Loucy (cell line): ENCODE measurements at regions not wholly inside any gene's neighbourhood (a gene's known extent, or its start where the extent isn't known, plus 50 kb on each side); places are given as distances from the start of the nearest gene placed in this dataset.

Source experiments
- H2AFZ ChIP-seq: fragments of 200-600 bp; sonication (generic); 2 replicates; pipeline ENCODE4 v1.6.0; 2016; ENCODE audit warnings: antibody characterized with exemption, mild to moderate bottlenecking, low read length, moderate library complexity
- H3F3A ChIP-seq: fragments of 200-600 bp; 2 replicates; pipeline ENCODE4 v1.6.0; 2016; ENCODE audit warnings: antibody characterized with exemption, low read depth, mild to moderate bottlenecking
- H3K27me3 ChIP-seq: fragments of 200-600 bp; sonication (generic); 2 replicates; pipeline ENCODE4 v1.6.1; 2014; ENCODE audit warnings: low read length, mild to moderate bottlenecking; ENCODE audit not compliant: insufficient read depth, poor library complexity, severe bottlenecking
- H3K36me3 ChIP-seq: fragments of 200-600 bp; sonication (generic); 2 replicates; pipeline ENCODE4 v1.6.1; 2016; ENCODE audit warnings: low read length; ENCODE audit not compliant: insufficient read depth
- H3K4me1 ChIP-seq: fragments of 200-600 bp; sonication (generic); 2 replicates; pipeline ENCODE4 v1.5.1; 2014; ENCODE audit warnings: low read length, mild to moderate bottlenecking; ENCODE audit not compliant: insufficient read depth, poor library complexity, severe bottlenecking
- H3K4me2 ChIP-seq: fragments of 200-600 bp; sonication (generic); 2 replicates; pipeline ENCODE4 v1.6.0; 2014; ENCODE audit warnings: antibody characterized with exemption, low read length, low read depth, mild to moderate bottlenecking; ENCODE audit not compliant: poor library complexity, severe bottlenecking
- H3K4me3 ChIP-seq: fragments of 200-600 bp; sonication (generic); 2 replicates; pipeline ENCODE4 v1.5.1; 2014; ENCODE audit warnings: low read length, mild to moderate bottlenecking, mixed read lengths; ENCODE audit not compliant: poor library complexity, severe bottlenecking
- H3K79me2 ChIP-seq: fragments of 200-600 bp; sonication (generic); 2 replicates; pipeline ENCODE4 v1.6.1; 2014; ENCODE audit warnings: low read length; ENCODE audit not compliant: insufficient read depth
- H3K9ac ChIP-seq: fragments of 200-600 bp; sonication (generic); 2 replicates; pipeline ENCODE4 v1.6.0; 2014; ENCODE audit warnings: mild to moderate bottlenecking, low read depth, low read length, moderate library complexity; ENCODE audit not compliant: poor library complexity, severe bottlenecking
- H3K9me2 ChIP-seq: fragments of 200-600 bp; sonication (generic); replicated peaks from 2 replicates; pipeline ENCODE4 v1.6.1; 2016; ENCODE audit warnings: low read depth, low read length, mixed read lengths
- H3K9me3 ChIP-seq: fragments of 200-600 bp; sonication (generic); 2 replicates; pipeline ENCODE4 v1.6.1; 2014; ENCODE audit warnings: mild to moderate bottlenecking, antibody characterized with exemption, low read length, low read depth; ENCODE audit not compliant: insufficient read depth
- H4K20me1 ChIP-seq: fragments of 200-600 bp; sonication (generic); 2 replicates; pipeline ENCODE4 v1.6.0; 2014; ENCODE audit warnings: antibody characterized with exemption, low read length, mild to moderate bottlenecking; ENCODE audit not compliant: insufficient read depth, poor library complexity, severe bottlenecking
- EZH2phosphoT487 ChIP-seq: fragments of 200-600 bp; IDR thresholded peaks from 2 replicates; pipeline ENCODE4 v1.6.1; 2018; ENCODE audit warnings: antibody characterized with exemption, mild to moderate bottlenecking, moderate library complexity, borderline replicate concordance
- TF ChIP-seq, protein P1 (sequence below): fragments of 200-600 bp; sonication (generic); conservative IDR thresholded peaks from 2 replicates; pipeline ENCODE4 v1.5.1; 2014; ENCODE audit warnings: mild to moderate bottlenecking, antibody characterized with exemption, low read length

DNA sequence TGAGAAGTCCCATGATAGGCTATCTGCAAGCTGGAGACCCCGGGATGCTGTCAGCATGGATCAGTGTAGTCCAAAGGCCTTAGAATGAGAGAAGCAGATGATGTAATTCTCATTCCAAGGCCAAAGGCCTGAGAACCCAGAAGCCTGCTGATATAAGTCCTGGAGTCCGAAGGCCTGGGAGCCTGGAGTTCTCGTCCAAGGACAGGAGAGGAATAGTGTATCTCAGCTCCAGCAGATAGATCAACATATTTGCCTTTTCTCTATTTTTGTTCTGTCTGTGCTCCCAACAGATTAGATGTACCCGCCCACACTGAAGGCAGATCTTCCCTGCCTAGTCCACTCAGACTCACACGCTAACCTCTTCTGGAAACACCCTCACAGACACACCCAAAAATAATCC lies 454.9 kb upstream of the CHAC2 start:
- Histone ChIP-seq H3K4me2 (no peak overlapping the region), H3K9ac (no peak overlapping the region), H3K9me3 (no peaks in the 10 kb centered on the region), H2AFZ (no peak overlapping the region), H3K4me3 (no peak overlapping the region), H3K9me2 (no peaks in the 10 kb centered on the region), H3K36me3 (no peaks in the 10 kb centered on the region), H4K20me1 (no peaks in the 10 kb centered on the region), H3K4me1 (no peaks in the 10 kb centered on the region), H3K27me3 (no peaks in the 10 kb centered on the region), H3F3A (no peaks in the 10 kb centered on the region), H3K79me2 (no peaks in the 10 kb centered on the region)
- no peak for TF ChIP-seq EZH2phosphoT487
- TF ChIP-seq, protein P1, sequence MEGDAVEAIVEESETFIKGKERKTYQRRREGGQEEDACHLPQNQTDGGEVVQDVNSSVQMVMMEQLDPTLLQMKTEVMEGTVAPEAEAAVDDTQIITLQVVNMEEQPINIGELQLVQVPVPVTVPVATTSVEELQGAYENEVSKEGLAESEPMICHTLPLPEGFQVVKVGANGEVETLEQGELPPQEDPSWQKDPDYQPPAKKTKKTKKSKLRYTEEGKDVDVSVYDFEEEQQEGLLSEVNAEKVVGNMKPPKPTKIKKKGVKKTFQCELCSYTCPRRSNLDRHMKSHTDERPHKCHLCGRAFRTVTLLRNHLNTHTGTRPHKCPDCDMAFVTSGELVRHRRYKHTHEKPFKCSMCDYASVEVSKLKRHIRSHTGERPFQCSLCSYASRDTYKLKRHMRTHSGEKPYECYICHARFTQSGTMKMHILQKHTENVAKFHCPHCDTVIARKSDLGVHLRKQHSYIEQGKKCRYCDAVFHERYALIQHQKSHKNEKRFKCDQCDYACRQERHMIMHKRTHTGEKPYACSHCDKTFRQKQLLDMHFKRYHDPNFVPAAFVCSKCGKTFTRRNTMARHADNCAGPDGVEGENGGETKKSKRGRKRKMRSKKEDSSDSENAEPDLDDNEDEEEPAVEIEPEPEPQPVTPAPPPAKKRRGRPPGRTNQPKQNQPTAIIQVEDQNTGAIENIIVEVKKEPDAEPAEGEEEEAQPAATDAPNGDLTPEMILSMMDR = no peak

DNA sequence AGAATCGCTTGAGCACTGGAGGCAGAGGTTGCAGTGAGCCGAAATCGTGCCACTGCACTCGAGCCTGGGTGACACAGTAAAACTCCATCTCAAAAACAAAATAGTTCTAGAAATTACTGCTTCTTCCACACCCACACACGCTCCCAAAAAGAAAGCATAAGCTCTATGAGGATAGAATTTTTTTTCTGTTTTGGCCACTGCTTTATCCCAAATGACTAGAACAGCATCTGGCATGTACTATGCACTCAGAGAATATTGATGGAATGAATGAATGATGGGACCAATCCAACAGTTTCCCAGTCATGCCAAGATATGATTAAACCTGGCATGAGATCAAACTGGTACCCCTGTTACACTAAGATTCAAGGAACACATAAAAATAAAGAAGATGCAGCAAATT lies 455.4 kb upstream of the CHAC2 start:
- H3K4me1 ChIP-seq = no peaks in the 10 kb centered on the region
- no peaks in the 10 kb centered on the region for H3K79me2 ChIP-seq
- no peaks in the 10 kb centered on the region for H3K9me2 ChIP-seq
- no peak overlapping the region for H2AFZ ChIP-seq
- H3K4me3 ChIP-seq = no peak overlapping the region
- H3F3A ChIP-seq = no peaks in the 10 kb centered on the region
- TF ChIP-seq, protein P1 = no peak
- no peak for TF ChIP-seq EZH2phosphoT487
- no peak overlapping the region for H3K9ac ChIP-seq
- H3K9me3 ChIP-seq = no peaks in the 10 kb centered on the region
- no peaks in the 10 kb centered on the region for H3K36me3 ChIP-seq
- H3K27me3 ChIP-seq = no peaks in the 10 kb centered on the region
- no peak overlapping the region for H3K4me2 ChIP-seq
- H4K20me1 ChIP-seq = no peaks in the 10 kb centered on the region

DNA sequence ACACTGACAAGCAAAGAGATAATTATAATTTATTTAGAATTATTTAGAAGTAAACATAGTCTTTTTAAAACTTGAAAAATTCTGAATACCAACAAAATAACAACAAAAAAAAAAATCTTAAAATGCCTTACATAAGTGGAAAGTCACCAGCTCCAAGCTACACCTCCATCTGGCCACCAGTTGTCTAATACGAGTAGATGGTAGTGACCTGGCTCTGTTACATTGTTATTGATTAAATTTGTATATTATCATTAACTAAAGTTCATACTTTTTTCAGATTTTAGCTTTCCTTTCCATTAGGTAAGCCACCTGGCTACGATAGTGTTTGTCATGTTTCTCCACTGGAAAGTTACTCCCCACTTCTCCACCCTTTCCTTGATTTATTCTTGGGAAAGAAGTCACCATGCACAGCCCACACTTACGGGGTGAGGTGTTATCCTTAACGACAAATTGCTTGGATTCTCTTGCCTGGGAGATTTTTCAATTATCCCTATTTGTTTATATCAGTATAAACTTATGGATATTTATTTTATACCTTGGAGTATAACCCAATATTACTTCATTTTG lies 464.5 kb upstream of the CHAC2 start:
- no peak overlapping the region for H2AFZ ChIP-seq
- no peaks in the 10 kb centered on the region for H3K4me1 ChIP-seq
- H3F3A ChIP-seq = no peaks in the 10 kb centered on the region
- H3K9me2 ChIP-seq = no peaks in the 10 kb centered on the region
- no peaks in the 10 kb centered on the region for H3K27me3 ChIP-seq
- no peaks in the 10 kb centered on the region for H3K9me3 ChIP-seq
- H3K79me2 ChIP-seq = no peaks in the 10 kb centered on the region
- H3K36me3 ChIP-seq = no peaks in the 10 kb centered on the region
- no peaks in the 10 kb centered on the region for H4K20me1 ChIP-seq
- TF ChIP-seq, protein P1 = no peak
- TF ChIP-seq EZH2phosphoT487 = no peak
- no peak overlapping the region for H3K9ac ChIP-seq
- no peak overlapping the region for H3K4me3 ChIP-seq
- H3K4me2 ChIP-seq = no peak overlapping the region
